Lower lobe of right lung (tissue), 2 donors: ENCODE measurements at regions not wholly inside any gene's neighbourhood (a gene's known extent, or its start where the extent isn't known, plus 50 kb on each side); places are given as distances from the start of the nearest gene placed in this dataset.

Experiments used
- ATAC-seq, 2 donors: fragments of 200-7000 bp; cut with Tn5 transposase; one replicate each; pipeline ENCODE4 v1.9.1; 2020 to 2022; ENCODE audit warnings: mild to moderate bottlenecking in 2 of 2, moderate library complexity in 2 of 2
- DNase-seq: peaks from one replicate; pipeline ENCODE4 v3.0.0-alpha.2; 2020
- H3K27ac ChIP-seq: fragments of 200-600 bp; one replicate; pipeline ENCODE4 v1.8.0; 2022
- H3K27me3 ChIP-seq: fragments of 200-600 bp; one replicate; pipeline ENCODE4 v1.8.0; 2022; ENCODE audit warnings: low read depth
- H3K36me3 ChIP-seq: fragments of 200-600 bp; one replicate; pipeline ENCODE4 v1.8.0; 2022; ENCODE audit warnings: mild to moderate bottlenecking
- H3K4me1 ChIP-seq: fragments of 200-600 bp; one replicate; pipeline ENCODE4 v1.8.0; 2022
- H3K4me3 ChIP-seq: fragments of 200-600 bp; one replicate; pipeline ENCODE4 v1.8.0; 2022; ENCODE audit warnings: mild to moderate bottlenecking
- H3K9me3 ChIP-seq: fragments of 200-600 bp; one replicate; pipeline ENCODE4 v1.8.0; 2022
- intact Hi-C: fragments of 100-400 bp; cut with DNase I; formaldehyde crosslinking; loops from one replicate; pipeline ENCODE4 v1.11.0; 2022
- TF ChIP-seq, protein P1 (sequence below): fragments of 200-600 bp; IDR thresholded peaks from one replicate; pipeline ENCODE4 v1.8.0; 2022; ENCODE audit warnings: antibody characterized with exemption, mild to moderate bottlenecking
- donor health status: DM: no; HTN: yes; CAD: no; lungs with severe emphysema.

- TF ChIP-seq, protein P1, sequence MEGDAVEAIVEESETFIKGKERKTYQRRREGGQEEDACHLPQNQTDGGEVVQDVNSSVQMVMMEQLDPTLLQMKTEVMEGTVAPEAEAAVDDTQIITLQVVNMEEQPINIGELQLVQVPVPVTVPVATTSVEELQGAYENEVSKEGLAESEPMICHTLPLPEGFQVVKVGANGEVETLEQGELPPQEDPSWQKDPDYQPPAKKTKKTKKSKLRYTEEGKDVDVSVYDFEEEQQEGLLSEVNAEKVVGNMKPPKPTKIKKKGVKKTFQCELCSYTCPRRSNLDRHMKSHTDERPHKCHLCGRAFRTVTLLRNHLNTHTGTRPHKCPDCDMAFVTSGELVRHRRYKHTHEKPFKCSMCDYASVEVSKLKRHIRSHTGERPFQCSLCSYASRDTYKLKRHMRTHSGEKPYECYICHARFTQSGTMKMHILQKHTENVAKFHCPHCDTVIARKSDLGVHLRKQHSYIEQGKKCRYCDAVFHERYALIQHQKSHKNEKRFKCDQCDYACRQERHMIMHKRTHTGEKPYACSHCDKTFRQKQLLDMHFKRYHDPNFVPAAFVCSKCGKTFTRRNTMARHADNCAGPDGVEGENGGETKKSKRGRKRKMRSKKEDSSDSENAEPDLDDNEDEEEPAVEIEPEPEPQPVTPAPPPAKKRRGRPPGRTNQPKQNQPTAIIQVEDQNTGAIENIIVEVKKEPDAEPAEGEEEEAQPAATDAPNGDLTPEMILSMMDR = no peak
- Histone ChIP-seq H3K4me1 (no peaks in the 10 kb centered on the region), H3K9me3 (peaks cover 6% of the 10 kb centered on the region), H3K36me3 (no peaks in the 10 kb centered on the region), H3K4me3 (no peak overlapping the region), H3K27ac (no peak overlapping the region), H3K27me3 (no peaks in the 10 kb centered on the region)
- intact Hi-C loops = no loop called here
- ATAC-seq = no peak
- DNase-seq = no peak
These were observed 107.1 kb upstream of the FTMT start for GRCh38 chr5:121744577-121744976.

DNA sequence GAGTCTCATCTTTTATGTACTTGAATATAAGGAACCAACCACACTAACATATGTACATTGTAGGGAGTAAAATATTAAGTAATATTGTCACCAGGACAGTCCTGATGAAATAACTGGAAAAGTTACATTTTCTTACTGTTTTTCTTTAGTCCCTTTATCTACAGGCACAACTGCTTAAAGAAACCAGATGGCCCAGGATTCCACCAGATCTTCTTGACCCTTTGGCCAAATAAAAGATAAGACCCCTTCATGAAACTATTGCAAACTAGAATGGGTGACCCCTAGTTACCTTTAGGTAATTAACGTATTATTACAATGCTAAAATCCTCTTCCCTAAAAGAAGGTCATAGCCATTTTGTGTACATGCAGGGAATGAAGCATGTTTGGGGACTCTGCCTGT is 106.3 kb upstream of the FTMT start:
- Histone ChIP-seq H3K9me3 (peaks cover 6% of the 10 kb centered on the region), H3K27me3 (no peaks in the 10 kb centered on the region), H3K4me1 (no peaks in the 10 kb centered on the region), H3K36me3 (no peaks in the 10 kb centered on the region), H3K27ac (no peak overlapping the region), H3K4me3 (no peak overlapping the region)
- TF ChIP-seq, protein P1 = no peak
- ATAC-seq (no peak), DNase-seq (no peak)
- intact Hi-C loops = no loop called here

DNA sequence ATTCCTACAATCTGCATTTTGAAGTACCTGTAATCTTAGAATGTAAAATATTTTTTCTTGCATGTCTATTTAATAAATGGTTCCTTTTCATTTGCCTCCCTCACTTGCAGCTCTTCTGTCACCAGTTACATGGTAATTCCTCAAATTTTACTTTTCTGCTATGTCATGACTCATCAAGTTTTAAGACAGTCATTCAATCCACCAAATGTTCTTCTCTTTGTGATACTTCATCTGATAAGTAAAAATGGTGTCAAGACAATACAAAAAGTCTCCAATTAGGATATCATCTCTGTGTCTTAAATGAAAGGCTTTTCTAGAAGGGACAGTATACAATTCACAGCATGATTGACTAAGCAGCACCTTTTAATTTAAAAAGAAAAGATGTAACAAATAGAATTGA is 104.9 kb upstream of the FTMT start:
- no peaks in the 10 kb centered on the region for H3K4me1 ChIP-seq
- no peak overlapping the region for H3K4me3 ChIP-seq
- H3K27ac ChIP-seq = no peak overlapping the region
- no peak for ATAC-seq
- no peaks in the 10 kb centered on the region for H3K27me3 ChIP-seq
- intact Hi-C loops = no loop called here
- H3K9me3 ChIP-seq = peaks cover under 1% of the 10 kb centered on the region
- TF ChIP-seq, protein P1 = no peak
- no peak for DNase-seq
- no peaks in the 10 kb centered on the region for H3K36me3 ChIP-seq

DNA sequence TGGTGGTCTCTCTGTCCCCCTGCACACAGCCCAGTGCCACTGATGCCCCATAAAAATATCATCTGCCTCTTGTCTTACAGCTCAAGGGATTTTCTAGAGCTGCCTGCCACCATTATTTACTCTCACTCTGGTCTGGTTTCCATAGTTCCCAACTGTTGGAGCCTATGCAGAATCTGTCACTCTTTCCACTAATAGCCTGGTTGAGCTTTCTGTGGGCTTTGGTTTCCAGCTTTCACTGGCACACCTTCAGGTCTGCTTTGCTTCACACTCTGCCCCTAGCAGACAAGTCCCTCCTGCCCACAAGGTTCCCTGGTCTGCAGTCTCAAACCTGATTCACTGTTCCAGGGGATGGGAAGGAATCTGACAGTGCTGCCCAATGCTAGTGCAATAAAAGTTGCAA is 103.0 kb upstream of the FTMT start:
- TF ChIP-seq, protein P1 = no peak
- H3K9me3 ChIP-seq = no peaks in the 10 kb centered on the region
- H3K36me3 ChIP-seq = no peaks in the 10 kb centered on the region
- H3K27ac ChIP-seq = no peak overlapping the region
- H3K4me3 ChIP-seq = no peak overlapping the region
- no peaks in the 10 kb centered on the region for H3K27me3 ChIP-seq
- DNase-seq (no peak), ATAC-seq (no peak)
- intact Hi-C loops = no loop called here
- H3K4me1 ChIP-seq = no peaks in the 10 kb centered on the region

DNA sequence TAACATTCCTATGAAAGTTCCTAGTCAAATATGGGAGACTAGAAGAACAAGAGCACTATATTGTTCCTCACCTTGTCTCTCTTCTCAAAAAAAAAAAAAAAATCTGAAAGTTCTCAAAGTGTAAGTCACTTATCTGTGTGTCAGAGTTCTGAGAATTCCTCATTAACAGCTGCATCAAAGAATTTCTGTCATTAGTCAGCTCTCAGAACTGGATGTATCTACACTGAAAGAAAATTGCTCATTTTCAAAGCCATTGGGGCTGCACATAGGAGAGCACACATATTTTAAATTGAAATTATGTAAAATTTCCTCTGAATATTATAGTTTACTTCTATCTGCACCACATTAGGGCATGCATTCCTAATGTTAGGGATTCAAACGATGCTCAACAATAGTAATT is 99.5 kb upstream of the FTMT start:
- H3K4me3 ChIP-seq = no peak overlapping the region
- no peak for DNase-seq
- no peaks in the 10 kb centered on the region for H3K4me1 ChIP-seq
- H3K36me3 ChIP-seq = no peaks in the 10 kb centered on the region
- H3K27ac ChIP-seq = no peak overlapping the region
- H3K27me3 ChIP-seq = no peaks in the 10 kb centered on the region
- no peak for ATAC-seq
- intact Hi-C loops = no loop called here
- no peaks in the 10 kb centered on the region for H3K9me3 ChIP-seq
- TF ChIP-seq, protein P1 = no peak

- no peaks in the 10 kb centered on the region for H3K27me3 ChIP-seq
- intact Hi-C loops = no loop called here
- TF ChIP-seq, protein P1 = no peak
- no peak overlapping the region for H3K4me3 ChIP-seq
- H3K27ac ChIP-seq = no peak overlapping the region
- ATAC-seq (no peak), DNase-seq (no peak)
- no peaks in the 10 kb centered on the region for H3K36me3 ChIP-seq
- H3K4me1 ChIP-seq = no peaks in the 10 kb centered on the region
- H3K9me3 ChIP-seq = no peaks in the 10 kb centered on the region
These were observed 96.4 kb upstream of the FTMT start for GRCh38 chr5:121755266-121755665.
